Tibial nerve (tissue), 4 donors: ENCODE measurements at regions not wholly inside any gene's neighbourhood (a gene's known extent, or its start where the extent isn't known, plus 50 kb on each side); places are given as distances from the start of the nearest gene placed in this dataset.

Experiments
- CTCF ChIP-seq, 5 experiments: fragments of 200-600 bp in 3 of 5; fragments of 450-650 bp in 2 of 5; sonication (generic) in 3 of 5; IDR thresholded peaks; one replicate each; pipeline ENCODE4 v1.5.1; 2016 to 2019; ENCODE audit warnings: antibody characterized with exemption in 5 of 5, mild to moderate bottlenecking in 3 of 5, moderate library complexity in 2 of 5
- EP300 ChIP-seq, 2 donors: sonication (generic); formaldehyde crosslinking; IDR thresholded peaks; one replicate each; pipeline ENCODE4 v1.6.1; 2017; ENCODE audit warnings: antibody characterized with exemption in 2 of 2, mild to moderate bottlenecking in 1 of 2
- POLR2A ChIP-seq, 2 donors: fragments of 450-650 bp; IDR thresholded peaks; one replicate each; pipeline ENCODE4 v1.6.1; 2017; ENCODE audit warnings: antibody characterized with exemption in 2 of 2, mild to moderate bottlenecking in 2 of 2, moderate library complexity in 2 of 2

GRCh38 chr10:88028654-88029053 lies 165.2 kb downstream of the PTEN start:
- no peak for TF ChIP-seq CTCF (IDR thresholded peaks at IDR 0.05)
- no peak for TF ChIP-seq POLR2A (IDR thresholded peaks at IDR 0.05)
- TF ChIP-seq EP300 (IDR thresholded peaks at IDR 0.05): no peak
